NT2/D1 (cell line): ENCODE measurements at regions not wholly inside any gene's neighbourhood (a gene's known extent, or its start where the extent isn't known, plus 50 kb on each side); places are given as distances from the start of the nearest gene placed in this dataset.
"Not testable (repeated sequence)": the region's sequence is repeated elsewhere in the genome, so short reads cannot be mapped to it uniquely, and the experiment has no call there.

Experiments
- DNase-seq: peaks from one replicate; pipeline ENCODE4 v3.0.0-alpha.2; 2011; ENCODE audit warnings: low read depth, low spot score
- H3K27me3 ChIP-seq: 2 replicates; pipeline ENCODE4 v1.6.0; 2011; ENCODE audit warnings: mild to moderate bottlenecking; ENCODE audit not compliant: insufficient read length, insufficient read depth
- H3K36me3 ChIP-seq: 2 replicates; pipeline ENCODE4 v1.6.1; 2011; ENCODE audit warnings: mild to moderate bottlenecking, low read length, mixed read lengths; ENCODE audit not compliant: insufficient read depth, insufficient read length
- H3K4me1 ChIP-seq: 2 replicates; pipeline ENCODE4 v1.5.1; 2011; ENCODE audit not compliant: insufficient read depth, insufficient read length
- H3K4me3 ChIP-seq: 2 replicates; pipeline ENCODE4 v1.5.1; 2011; ENCODE audit warnings: low read depth; ENCODE audit not compliant: insufficient read length
- H3K9ac ChIP-seq: 2 replicates; pipeline ENCODE4 v1.6.0; 2011; ENCODE audit warnings: low read depth; ENCODE audit not compliant: insufficient read length
- H3K9me3 ChIP-seq: 2 replicates; pipeline ENCODE4 v1.5.1; 2011; ENCODE audit warnings: mild to moderate bottlenecking, low read length; ENCODE audit not compliant: insufficient read depth
- SUZ12 ChIP-seq: IDR thresholded peaks from 2 replicates; pipeline ENCODE4 v1.6.1; 2011; ENCODE audit not compliant: insufficient read length, insufficient read depth; ENCODE audit errors: extremely low read depth
- YY1 ChIP-seq: IDR thresholded peaks from 2 replicates; pipeline ENCODE4 v1.6.1; 2011; ENCODE audit not compliant: insufficient read length, insufficient read depth
- ZNF274 ChIP-seq: IDR thresholded peaks from 2 replicates; pipeline ENCODE4 v1.6.1; 2011; ENCODE audit warnings: mild to moderate bottlenecking, low read depth, low read length

- no peaks in the 10 kb centered on the region for H3K4me1 ChIP-seq
- H3K27me3 ChIP-seq = no peaks in the 10 kb centered on the region
- no peak overlapping the region for H3K4me3 ChIP-seq
- no peaks in the 10 kb centered on the region for H3K36me3 ChIP-seq
- no peak for DNase-seq
- H3K9ac ChIP-seq = no peak overlapping the region
- no peaks in the 10 kb centered on the region for H3K9me3 ChIP-seq
- TF ChIP-seq YY1 (no peak), SUZ12 (no peak), ZNF274 (no peak)
Observed at GRCh38 chr5:4022056-4022670, 426.5 kb downstream of the IRX1 start.

DNA sequence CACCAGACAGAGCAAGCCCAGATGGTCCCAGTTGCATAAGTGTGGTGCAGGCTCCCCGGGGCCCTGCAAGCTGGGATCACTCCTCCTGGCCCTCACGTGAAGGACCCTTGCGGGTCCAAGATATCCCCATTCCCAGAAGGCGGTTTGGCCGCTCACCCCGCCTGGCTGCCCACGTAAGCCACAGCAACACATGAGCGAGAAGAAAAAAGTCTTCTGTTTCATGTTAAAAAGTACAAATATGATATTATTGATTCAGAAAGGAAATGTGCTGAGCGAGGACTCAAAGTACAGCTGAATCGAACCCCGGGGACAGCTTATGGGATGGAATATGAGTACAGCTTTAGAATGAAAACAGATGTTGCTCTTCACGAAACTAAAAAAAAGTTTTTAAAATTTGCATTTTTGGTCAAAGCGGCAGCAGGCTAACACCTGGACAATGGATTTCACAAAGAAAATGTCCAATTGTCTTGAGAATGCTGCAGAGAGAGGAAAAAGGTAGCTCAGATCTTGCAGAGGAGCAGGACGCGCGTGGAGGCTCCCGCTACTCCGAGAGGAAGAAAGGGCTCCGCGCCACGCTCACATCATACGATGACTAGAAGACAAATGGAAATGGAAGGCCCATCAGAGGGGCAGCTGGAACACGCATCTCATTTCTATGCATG lies 427.6 kb downstream of the IRX1 start:
- no peaks in the 10 kb centered on the region for H3K27me3 ChIP-seq
- H3K4me3 ChIP-seq = no peak overlapping the region
- no peaks in the 10 kb centered on the region for H3K4me1 ChIP-seq
- H3K9me3 ChIP-seq = no peaks in the 10 kb centered on the region
- H3K36me3 ChIP-seq = no peaks in the 10 kb centered on the region
- no peak overlapping the region for H3K9ac ChIP-seq
- TF ChIP-seq ZNF274 = no peak
- TF ChIP-seq SUZ12 = no peak
- TF ChIP-seq YY1 = no peak
- DNase-seq = no peak

DNA sequence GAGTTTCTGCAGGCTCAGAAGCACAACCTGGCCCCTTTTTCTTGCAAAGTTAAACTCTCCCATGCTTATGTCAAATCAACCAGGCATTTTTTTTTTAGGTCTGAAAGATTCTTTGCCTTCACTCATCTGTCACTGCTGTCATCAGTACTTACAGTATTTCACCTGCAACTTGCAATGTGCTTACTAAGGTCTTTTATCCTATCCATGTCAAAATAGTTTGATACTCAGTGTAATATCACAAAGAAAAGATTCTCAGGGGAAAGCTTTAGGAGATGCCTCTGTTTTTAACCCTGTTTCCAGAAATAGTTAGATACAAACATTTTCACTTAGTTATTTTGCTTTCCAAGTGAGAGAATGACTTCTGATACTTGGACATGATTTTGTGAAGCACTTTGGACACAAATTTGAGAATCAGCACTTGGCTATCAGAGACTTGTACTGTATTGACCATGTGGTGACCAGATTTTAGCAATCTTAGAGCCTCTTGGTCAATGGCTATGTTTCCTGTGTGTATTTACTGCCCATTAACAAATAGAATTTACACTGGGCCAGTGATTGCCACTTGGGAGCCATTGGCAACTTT lies 428.2 kb downstream of the IRX1 start:
- Histone ChIP-seq H3K4me3 (no peak overlapping the region), H3K9me3 (no peaks in the 10 kb centered on the region), H3K9ac (no peak overlapping the region), H3K27me3 (no peaks in the 10 kb centered on the region), H3K36me3 (no peaks in the 10 kb centered on the region), H3K4me1 (peaks cover 3% of the 10 kb centered on the region)
- TF ChIP-seq YY1 (no peak), SUZ12 (no peak), ZNF274 (no peak)
- no peak for DNase-seq

GRCh38 chr5:4027088-4027734 lies 431.6 kb downstream of the IRX1 start:
- Histone ChIP-seq H3K4me3 (no peak overlapping the region), H3K9me3 (no peaks in the 10 kb centered on the region), H3K27me3 (no peaks in the 10 kb centered on the region), H3K9ac (no peak overlapping the region), H3K4me1 (peaks cover 3% of the 10 kb centered on the region), H3K36me3 (no peaks in the 10 kb centered on the region)
- TF ChIP-seq ZNF274 (no peak), SUZ12 (no peak), YY1 (no peak)
- no peak for DNase-seq

DNA sequence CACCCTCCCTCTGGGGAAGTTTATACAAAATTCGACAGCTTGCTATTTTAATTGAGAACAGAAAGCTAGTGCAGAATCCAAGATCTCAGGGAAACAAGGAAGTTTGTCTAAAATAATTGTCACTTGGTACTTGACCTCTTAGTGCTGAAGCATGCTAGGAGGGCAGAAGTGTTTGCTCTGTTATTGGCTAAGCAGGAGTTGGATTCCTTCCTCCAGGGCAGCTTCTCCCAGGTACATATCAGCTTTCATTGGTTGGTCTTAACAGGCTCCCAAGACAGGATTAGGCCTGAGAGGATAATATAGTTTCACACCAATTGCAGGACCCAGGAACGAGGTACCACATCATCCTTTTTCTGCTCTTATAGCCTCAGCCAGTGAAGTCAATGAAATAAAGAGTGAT lies 432.8 kb downstream of the IRX1 start:
- peaks cover 3% of the 10 kb centered on the region for H3K4me1 ChIP-seq
- H3K27me3 ChIP-seq = no peaks in the 10 kb centered on the region
- no peak for DNase-seq
- no peaks in the 10 kb centered on the region for H3K36me3 ChIP-seq
- H3K9me3 ChIP-seq = no peaks in the 10 kb centered on the region
- no peak for TF ChIP-seq YY1
- no peak for TF ChIP-seq SUZ12
- no peak for TF ChIP-seq ZNF274
- H3K4me3 ChIP-seq = no peak overlapping the region
- H3K9ac ChIP-seq = no peak overlapping the region

DNA sequence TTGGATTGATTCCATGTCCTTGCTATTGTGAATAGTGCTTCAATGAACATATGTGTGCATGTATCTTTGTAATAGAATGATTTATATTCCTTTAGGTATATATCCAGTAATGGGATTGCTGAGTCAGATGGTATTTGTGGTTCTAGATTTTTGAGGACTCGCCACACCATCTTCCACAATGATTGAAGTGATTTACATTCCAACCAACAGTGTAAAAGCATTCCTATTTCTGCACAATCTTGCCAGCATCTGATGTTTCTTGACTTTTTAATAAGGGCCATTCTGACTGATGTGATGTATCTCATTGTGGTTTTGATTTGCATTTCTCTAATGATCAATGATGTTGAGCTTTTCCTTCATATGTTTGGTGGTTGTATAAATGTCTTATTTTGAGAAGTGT lies 437.9 kb downstream of the IRX1 start:
- H3K36me3 ChIP-seq, H3K9me3 ChIP-seq, H3K27me3 ChIP-seq, H3K4me3 ChIP-seq, DNase-seq, H3K4me1 ChIP-seq, H3K9ac ChIP-seq: not testable (repeated sequence)

DNA sequence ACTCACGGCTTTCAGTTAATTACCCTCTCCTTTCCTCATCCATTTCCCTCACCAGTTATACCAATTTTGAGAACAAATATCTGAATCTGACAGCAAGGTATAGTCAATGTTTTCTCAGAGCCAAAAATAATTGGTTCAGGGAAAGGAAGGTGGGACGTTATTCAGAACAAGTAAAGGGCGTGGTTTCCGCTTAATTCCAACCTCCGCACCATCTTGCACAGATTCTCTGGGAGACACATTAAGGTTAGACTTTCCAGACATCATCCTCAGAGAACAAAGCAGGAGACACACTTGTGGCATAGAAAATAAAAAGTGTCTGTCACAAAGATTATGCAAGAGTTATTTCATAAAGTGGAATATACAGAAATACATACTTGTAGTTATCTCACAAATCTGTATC lies 441.2 kb downstream of the IRX1 start:
- no peak overlapping the region for H3K4me3 ChIP-seq
- TF ChIP-seq ZNF274 = no peak
- TF ChIP-seq YY1 = no peak
- no peak for TF ChIP-seq SUZ12
- no peaks in the 10 kb centered on the region for H3K27me3 ChIP-seq
- H3K36me3 ChIP-seq = no peaks in the 10 kb centered on the region
- no peaks in the 10 kb centered on the region for H3K9me3 ChIP-seq
- no peaks in the 10 kb centered on the region for H3K4me1 ChIP-seq
- H3K9ac ChIP-seq = no peak overlapping the region
- no peak for DNase-seq
